ENCODE measurements at regions not wholly inside any gene's neighbourhood (a gene's known extent, or its start where the extent isn't known, plus 50 kb on each side); places are given as distances from the start of the nearest gene placed in this dataset.
A peak's percentile ranks its signal among the peaks of the same experiment; 100 is the strongest.

DNA sequence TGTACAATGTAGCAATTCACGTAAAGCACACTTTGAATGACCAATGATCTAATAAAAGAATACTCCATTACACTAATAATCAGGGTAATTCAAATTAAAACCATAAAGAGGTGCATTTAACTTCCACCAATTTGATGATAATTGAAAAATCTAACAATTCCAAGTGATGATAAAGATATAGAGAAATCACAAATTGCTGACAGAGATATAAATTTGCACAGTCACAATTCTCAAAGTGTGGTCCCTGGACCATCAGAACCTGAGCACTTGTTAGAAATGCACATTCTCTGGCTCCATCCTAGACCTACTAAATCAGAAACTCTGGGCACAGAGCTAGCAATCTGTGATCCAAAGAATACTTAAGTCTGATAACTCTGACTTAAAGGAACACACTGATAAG lies 165.8 kb upstream of the DCC start:
- Histone ChIP-seq H3K4me3 (replicated peaks in 1 of 3; ENCODE audit: insufficient read depth in 1 of 3, low read depth in 2 of 3, low read length in 3 of 3) (no peak overlapping the region), H3K36me3 (replicated peaks in 1 of 2; ENCODE audit: control insufficient read depth in 1 of 2, insufficient read depth in 2 of 2, low read length in 2 of 2) (no peaks in the 10 kb centered on the region), H2AFZ (ENCODE audit: low read length) (no peak overlapping the region), H3K9me3 (ENCODE audit: low read length) (peaks cover 13% of the 10 kb centered on the region), H4K20me1 (ENCODE audit: insufficient read depth, low read length) (no peaks in the 10 kb centered on the region), H3K9ac (ENCODE audit: insufficient read depth, low read depth, low read length) (no peak overlapping the region), H3K27me3 (ENCODE audit: control insufficient read depth in 1 of 2, insufficient read depth in 2 of 2, low read length in 2 of 2) (no peaks in the 10 kb centered on the region), H3K4me2 (ENCODE audit: low read depth, low read length) (no peak overlapping the region), H3K4me1 (ENCODE audit: insufficient read depth, low read length) (no peaks in the 10 kb centered on the region), H3K27ac (ENCODE audit: extremely low read length, insufficient read depth, low read length) (no peak overlapping the region), H3K79me2 (ENCODE audit: insufficient read depth, low read length) (no peaks in the 10 kb centered on the region)
- no peak for DNase-seq (ENCODE audit: low spot score)
- ChIA-PET POLR2A (no interaction called here), CTCF (ENCODE audit: low intra/inter-chr PET ratio, low total read pairs) (no interaction called here)
- ATAC-seq: no peak
- FAIRE-seq: no peak
- intact Hi-C loops (cut with micrococcal nuclease; ENCODE audit: unreplicated experiment) (no loop called here), in situ Hi-C loops (cut with HindIII; ENCODE audit: extremely low pct_ligation_motif_present, low pct_unique_long_range_greater_than_20kb) (no loop called here)
- BruUV-seq (replicated peaks): no TSS peak
- TF ChIP-seq MAFF (IDR thresholded peaks at IDR 0.05; ENCODE audit: low read depth, low read length) (peak; percentile 83), TARDBP (CRISPR knock-in tag; IDR thresholded peaks at IDR 0.05) (no peak), ZNF350 (CRISPR knock-in tag; IDR thresholded peaks at IDR 0.05; ENCODE audit: borderline replicate concordance, low read depth) (no peak), MEIS1 (CRISPR knock-in tag; IDR thresholded peaks at IDR 0.05; ENCODE audit: borderline replicate concordance) (no peak), ZNF878 (CRISPR knock-in tag; IDR thresholded peaks at IDR 0.05) (no peak), ZSCAN31 (CRISPR knock-in tag; IDR thresholded peaks at IDR 0.05; ENCODE audit: low read depth) (no peak), NPAS2 (CRISPR knock-in tag; IDR thresholded peaks at IDR 0.05; ENCODE audit: borderline replicate concordance) (no peak), MLLT10 (CRISPR knock-in tag; IDR thresholded peaks at IDR 0.05) (no peak), CCAR2 (optimal IDR thresholded peaks at IDR 0.05; ENCODE audit: low read depth, low read length) (no peak), MAFK (conservative IDR thresholded peaks at IDR 0.05 in 1 of 2, IDR thresholded peaks at IDR 0.05 in 1 of 2; ENCODE audit: low read length in 2 of 2) (peak; percentile 46 to 80; a peak in 2 of 4 replicates), PHF20 (CRISPR knock-in tag; IDR thresholded peaks at IDR 0.05) (no peak), RBFOX2 (IDR thresholded peaks at IDR 0.05; ENCODE audit: low read depth, low read length) (no peak), ZBTB1 (CRISPR knock-in tag; IDR thresholded peaks at IDR 0.05; ENCODE audit: borderline replicate concordance) (no peak), ZNF709 (CRISPR knock-in tag; IDR thresholded peaks at IDR 0.05) (no peak)
- TF ChIP-seq, protein P1, sequence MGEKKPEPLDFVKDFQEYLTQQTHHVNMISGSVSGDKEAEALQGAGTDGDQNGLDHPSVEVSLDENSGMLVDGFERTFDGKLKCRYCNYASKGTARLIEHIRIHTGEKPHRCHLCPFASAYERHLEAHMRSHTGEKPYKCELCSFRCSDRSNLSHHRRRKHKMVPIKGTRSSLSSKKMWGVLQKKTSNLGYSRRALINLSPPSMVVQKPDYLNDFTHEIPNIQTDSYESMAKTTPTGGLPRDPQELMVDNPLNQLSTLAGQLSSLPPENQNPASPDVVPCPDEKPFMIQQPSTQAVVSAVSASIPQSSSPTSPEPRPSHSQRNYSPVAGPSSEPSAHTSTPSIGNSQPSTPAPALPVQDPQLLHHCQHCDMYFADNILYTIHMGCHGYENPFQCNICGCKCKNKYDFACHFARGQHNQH (CRISPR knock-in tag; IDR thresholded peaks at IDR 0.05): no peak
- TF ChIP-seq, protein P2, sequence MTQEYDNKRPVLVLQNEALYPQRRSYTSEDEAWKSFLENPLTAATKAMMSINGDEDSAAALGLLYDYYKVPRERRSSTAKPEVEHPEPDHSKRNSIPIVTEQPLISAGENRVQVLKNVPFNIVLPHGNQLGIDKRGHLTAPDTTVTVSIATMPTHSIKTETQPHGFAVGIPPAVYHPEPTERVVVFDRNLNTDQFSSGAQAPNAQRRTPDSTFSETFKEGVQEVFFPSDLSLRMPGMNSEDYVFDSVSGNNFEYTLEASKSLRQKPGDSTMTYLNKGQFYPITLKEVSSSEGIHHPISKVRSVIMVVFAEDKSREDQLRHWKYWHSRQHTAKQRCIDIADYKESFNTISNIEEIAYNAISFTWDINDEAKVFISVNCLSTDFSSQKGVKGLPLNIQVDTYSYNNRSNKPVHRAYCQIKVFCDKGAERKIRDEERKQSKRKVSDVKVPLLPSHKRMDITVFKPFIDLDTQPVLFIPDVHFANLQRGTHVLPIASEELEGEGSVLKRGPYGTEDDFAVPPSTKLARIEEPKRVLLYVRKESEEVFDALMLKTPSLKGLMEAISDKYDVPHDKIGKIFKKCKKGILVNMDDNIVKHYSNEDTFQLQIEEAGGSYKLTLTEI (CRISPR knock-in tag; conservative IDR thresholded peaks at IDR 0.05): no peak
- WGBS (ENCODE audit: low lambda C conversion rate): 2% methylated on average over 1 of the region's 1 CpG

All from HepG2 (cell line).